ENCODE measurements at regions not wholly inside any gene's neighbourhood (a gene's known extent, or its start where the extent isn't known, plus 50 kb on each side); places are given as distances from the start of the nearest gene placed in this dataset.
"Not testable (repeated sequence)": the region's sequence is repeated elsewhere in the genome, so short reads cannot be mapped to it uniquely, and the experiment has no call there.

- DNase-seq: no peak
These were observed 79.6 kb downstream of the RSPH3 start for GRCh38 chr6:158920311-158920905.

- DNase-seq: no peak
These were observed 80.1 kb downstream of the RSPH3 start for GRCh38 chr6:158919865-158920264.

- no peak for DNase-seq
These were observed 83.4 kb downstream of the RSPH3 start for GRCh38 chr6:158916617-158917016.

- no peak for DNase-seq
These were observed 85.1 kb downstream of the RSPH3 start for GRCh38 chr6:158914923-158915322.

GRCh38 chr6:158913580-158913979, 86.4 kb downstream of the RSPH3 start:
- no peak for DNase-seq

GRCh38 chr6:158912655-158913054, 87.3 kb downstream of the RSPH3 start:
- no peak for DNase-seq

GRCh38 chr6:158911746-158912480, 88.1 kb downstream of the RSPH3 start:
- DNase-seq: peak; percentile 97

- DNase-seq: no peak
These were observed 89.2 kb downstream of the RSPH3 start for GRCh38 chr6:158910484-158911440.

- no peak for DNase-seq
These were observed 90.1 kb downstream of the RSPH3 start for GRCh38 chr6:158909938-158910337.

GRCh38 chr6:158908606-158909005, 89.4 kb upstream of the EZR start:
- peak; percentile 58 for DNase-seq

GRCh38 chr6:158907931-158908330, 88.8 kb upstream of the EZR start:
- DNase-seq: peak; percentile 100

- peak; percentile 47 for DNase-seq
These were observed 87.8 kb upstream of the EZR start for GRCh38 chr6:158906926-158907325.

- DNase-seq: no peak
These were observed 86.1 kb upstream of the EZR start for GRCh38 chr6:158905277-158905676.

- no peak for DNase-seq
These were observed 84.6 kb upstream of the EZR start for GRCh38 chr6:158903801-158904200.

GRCh38 chr6:158900663-158901312, 81.6 kb upstream of the EZR start:
- no peak for DNase-seq

- no peak for DNase-seq
These were observed 78.1 kb upstream of the EZR start for GRCh38 chr6:158897236-158897635.

GRCh38 chr6:158895661-158896060, 76.5 kb upstream of the EZR start:
- no peak for DNase-seq

- DNase-seq: no peak
These were observed 75.0 kb upstream of the EZR start for GRCh38 chr6:158894193-158894592.

GRCh38 chr6:158892266-158892665, 73.1 kb upstream of the EZR start:
- DNase-seq: no peak

- not testable (repeated sequence) for DNase-seq
These were observed 72.4 kb upstream of the EZR start for GRCh38 chr6:158891560-158891959.

- DNase-seq: not testable (repeated sequence)
These were observed 69.0 kb upstream of the EZR start for GRCh38 chr6:158888171-158888570.

GRCh38 chr6:158886346-158886977, 67.3 kb upstream of the EZR start:
- DNase-seq: not testable (repeated sequence)
